ENCODE measurements at regions not wholly inside any gene's neighbourhood (a gene's known extent, or its start where the extent isn't known, plus 50 kb on each side); places are given as distances from the start of the nearest gene placed in this dataset.

GRCh38 chr10:3968727-3969126, 183.7 kb upstream of the KLF6 start:
- TF ChIP-seq CTCF (conservative IDR thresholded peaks at IDR 0.05) (no peak), EZH2 (IDR thresholded peaks at IDR 0.05; ENCODE audit: low read depth) (no peak)
